Upper lobe of left lung (tissue), 4 donors: ENCODE measurements at regions not wholly inside any gene's neighbourhood (a gene's known extent, or its start where the extent isn't known, plus 50 kb on each side); places are given as distances from the start of the nearest gene placed in this dataset.
"Not testable (repeated sequence)": the region's sequence is repeated elsewhere in the genome, so short reads cannot be mapped to it uniquely, and the experiment has no call there.

Experiments
- EP300 ChIP-seq, 4 donors: sonication (generic); formaldehyde crosslinking; IDR thresholded peaks; one replicate each; pipeline ENCODE4 v1.5.1; 2017; ENCODE audit warnings: antibody characterized with exemption in 4 of 4, control low read depth in 2 of 4
- TF ChIP-seq, protein P1 (sequence below), 6 experiments: fragments of 450-650 bp in 4 of 6; fragments of 200-600 bp in 2 of 6; sonication (generic) in 2 of 6; IDR thresholded peaks; one replicate each; pipeline ENCODE4 v1.5.1; 2016 to 2019; ENCODE audit warnings: antibody characterized with exemption in 6 of 6

DNA sequence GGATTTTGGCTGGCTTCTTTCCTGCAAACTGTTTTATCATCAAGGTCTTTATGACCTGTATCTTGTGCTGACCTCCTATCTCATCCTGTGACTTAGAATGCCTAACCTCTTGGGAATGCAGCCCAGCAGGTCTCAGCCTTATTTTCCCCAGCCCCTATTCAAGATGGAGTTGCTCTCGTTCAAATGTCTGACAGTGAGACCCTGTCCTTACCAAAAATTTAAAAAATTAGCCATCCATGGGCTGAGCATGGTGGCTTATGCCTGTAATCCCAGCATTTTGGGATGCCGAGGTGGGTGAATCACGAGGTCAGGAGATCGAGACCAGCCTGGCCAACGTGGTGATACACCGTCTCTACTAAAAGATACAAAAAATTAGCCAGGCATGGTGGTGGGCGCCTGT, 64.9 kb upstream of the GPR158 start:
- not testable (repeated sequence) for TF ChIP-seq EP300 (IDR thresholded peaks at IDR 0.05)
- TF ChIP-seq, protein P1, sequence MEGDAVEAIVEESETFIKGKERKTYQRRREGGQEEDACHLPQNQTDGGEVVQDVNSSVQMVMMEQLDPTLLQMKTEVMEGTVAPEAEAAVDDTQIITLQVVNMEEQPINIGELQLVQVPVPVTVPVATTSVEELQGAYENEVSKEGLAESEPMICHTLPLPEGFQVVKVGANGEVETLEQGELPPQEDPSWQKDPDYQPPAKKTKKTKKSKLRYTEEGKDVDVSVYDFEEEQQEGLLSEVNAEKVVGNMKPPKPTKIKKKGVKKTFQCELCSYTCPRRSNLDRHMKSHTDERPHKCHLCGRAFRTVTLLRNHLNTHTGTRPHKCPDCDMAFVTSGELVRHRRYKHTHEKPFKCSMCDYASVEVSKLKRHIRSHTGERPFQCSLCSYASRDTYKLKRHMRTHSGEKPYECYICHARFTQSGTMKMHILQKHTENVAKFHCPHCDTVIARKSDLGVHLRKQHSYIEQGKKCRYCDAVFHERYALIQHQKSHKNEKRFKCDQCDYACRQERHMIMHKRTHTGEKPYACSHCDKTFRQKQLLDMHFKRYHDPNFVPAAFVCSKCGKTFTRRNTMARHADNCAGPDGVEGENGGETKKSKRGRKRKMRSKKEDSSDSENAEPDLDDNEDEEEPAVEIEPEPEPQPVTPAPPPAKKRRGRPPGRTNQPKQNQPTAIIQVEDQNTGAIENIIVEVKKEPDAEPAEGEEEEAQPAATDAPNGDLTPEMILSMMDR (IDR thresholded peaks at IDR 0.05): not testable (repeated sequence)
